ENCODE measurements at regions not wholly inside any gene's neighbourhood (a gene's known extent, or its start where the extent isn't known, plus 50 kb on each side); places are given as distances from the start of the nearest gene placed in this dataset.

- Histone ChIP-seq H3K4me2 (ENCODE audit: extremely low read depth, insufficient read depth, low read length) (no peak overlapping the region), H3K9me3 (ENCODE audit: control insufficient read depth, insufficient read depth, low read depth, low read length) (no peaks in the 10 kb centered on the region), H3K36me3 (ENCODE audit: control insufficient read depth, insufficient read depth, low read length) (no peaks in the 10 kb centered on the region), H3K4me1 (ENCODE audit: control insufficient read depth, extremely low read depth, insufficient read depth, low read length) (no peaks in the 10 kb centered on the region), H3K79me2 (ENCODE audit: control insufficient read depth, insufficient read depth, low read length) (no peaks in the 10 kb centered on the region), H4K20me1 (ENCODE audit: control insufficient read depth, extremely low read depth, insufficient read depth, low read length) (no peaks in the 10 kb centered on the region), H2AFZ (ENCODE audit: low read length) (no peak overlapping the region), H3K4me3 (replicated peaks in 1 of 4; ENCODE audit: control extremely low read depth in 1 of 4, insufficient read depth in 1 of 4, low read depth in 3 of 4, low read length in 4 of 4) (no peak overlapping the region), H3K27me3 (ENCODE audit: control insufficient read depth, insufficient read depth, low read length) (no peaks in the 10 kb centered on the region), H3K27ac (ENCODE audit: insufficient read depth, low read length) (no peak overlapping the region), H3K9ac (ENCODE audit: insufficient read depth, low read length) (no peak overlapping the region)
- TF ChIP-seq CTCF (conservative IDR thresholded peaks at IDR 0.05 in 1 of 2, IDR thresholded peaks at IDR 0.05 in 1 of 2; ENCODE audit: low read depth in 1 of 2, low read length in 2 of 2) (no peak), EZH2 (IDR thresholded peaks at IDR 0.05; ENCODE audit: low read length, missing control alignments) (no peak)
- no peak for DNase-seq (ENCODE audit: low read depth in 2 of 2)
These were observed 233.4 kb downstream of the HNRNPD start for GRCh38 chr4:82140422-82140821.

DNA sequence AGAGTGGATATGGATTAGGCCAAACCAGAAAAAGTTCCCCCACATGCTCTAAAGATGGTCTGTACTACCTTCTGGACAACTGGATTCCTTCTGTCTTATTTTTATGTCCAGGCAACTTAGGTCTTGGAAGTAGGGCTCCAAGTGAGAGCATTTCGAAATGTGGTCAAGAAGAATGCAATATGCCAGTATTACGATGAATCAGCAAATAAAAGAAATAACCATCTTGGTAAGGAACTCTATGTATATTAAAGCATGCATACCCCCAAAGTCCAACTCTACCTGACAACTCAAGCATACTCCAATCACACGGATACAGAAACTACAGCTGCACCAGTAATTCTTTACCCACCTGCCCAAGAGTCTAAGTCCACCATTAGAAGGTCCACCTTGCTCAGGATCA, 234.5 kb downstream of the HNRNPD start:
- DNase-seq (ENCODE audit: low read depth in 2 of 2): no peak
- no peaks in the 10 kb centered on the region for H3K79me2 ChIP-seq (ENCODE audit: control insufficient read depth, insufficient read depth, low read length)
- no peaks in the 10 kb centered on the region for H3K36me3 ChIP-seq (ENCODE audit: control insufficient read depth, insufficient read depth, low read length)
- H3K27ac ChIP-seq (ENCODE audit: insufficient read depth, low read length): no peak overlapping the region
- no peak overlapping the region for H3K4me2 ChIP-seq (ENCODE audit: extremely low read depth, insufficient read depth, low read length)
- no peak for TF ChIP-seq CTCF (conservative IDR thresholded peaks at IDR 0.05 in 1 of 2, IDR thresholded peaks at IDR 0.05 in 1 of 2; ENCODE audit: low read depth in 1 of 2, low read length in 2 of 2)
- no peaks in the 10 kb centered on the region for H3K4me1 ChIP-seq (ENCODE audit: control insufficient read depth, extremely low read depth, insufficient read depth, low read length)
- no peak overlapping the region for H2AFZ ChIP-seq (ENCODE audit: low read length)
- no peaks in the 10 kb centered on the region for H3K27me3 ChIP-seq (ENCODE audit: control insufficient read depth, insufficient read depth, low read length)
- no peaks in the 10 kb centered on the region for H3K9me3 ChIP-seq (ENCODE audit: control insufficient read depth, insufficient read depth, low read depth, low read length)
- H4K20me1 ChIP-seq (ENCODE audit: control insufficient read depth, extremely low read depth, insufficient read depth, low read length): no peaks in the 10 kb centered on the region
- H3K4me3 ChIP-seq (replicated peaks in 1 of 4; ENCODE audit: control extremely low read depth in 1 of 4, insufficient read depth in 1 of 4, low read depth in 3 of 4, low read length in 4 of 4): no peak overlapping the region
- H3K9ac ChIP-seq (ENCODE audit: insufficient read depth, low read length): no peak overlapping the region

- Histone ChIP-seq H3K4me2 (ENCODE audit: extremely low read depth, insufficient read depth, low read length) (no peak overlapping the region), H3K9me3 (ENCODE audit: control insufficient read depth, insufficient read depth, low read depth, low read length) (no peaks in the 10 kb centered on the region), H2AFZ (ENCODE audit: low read length) (no peak overlapping the region), H3K4me1 (ENCODE audit: control insufficient read depth, extremely low read depth, insufficient read depth, low read length) (no peaks in the 10 kb centered on the region), H3K36me3 (ENCODE audit: control insufficient read depth, insufficient read depth, low read length) (no peaks in the 10 kb centered on the region), H3K27me3 (ENCODE audit: control insufficient read depth, insufficient read depth, low read length) (no peaks in the 10 kb centered on the region), H4K20me1 (ENCODE audit: control insufficient read depth, extremely low read depth, insufficient read depth, low read length) (no peaks in the 10 kb centered on the region), H3K9ac (ENCODE audit: insufficient read depth, low read length) (no peak overlapping the region), H3K79me2 (ENCODE audit: control insufficient read depth, insufficient read depth, low read length) (no peaks in the 10 kb centered on the region), H3K4me3 (replicated peaks in 1 of 4; ENCODE audit: control extremely low read depth in 1 of 4, insufficient read depth in 1 of 4, low read depth in 3 of 4, low read length in 4 of 4) (no peak overlapping the region), H3K27ac (ENCODE audit: insufficient read depth, low read length) (no peak overlapping the region)
- no peak for DNase-seq (ENCODE audit: low read depth in 2 of 2)
- no peak for TF ChIP-seq CTCF (conservative IDR thresholded peaks at IDR 0.05 in 1 of 2, IDR thresholded peaks at IDR 0.05 in 1 of 2; ENCODE audit: low read depth in 1 of 2, low read length in 2 of 2)
- TF ChIP-seq EZH2 (IDR thresholded peaks at IDR 0.05; ENCODE audit: low read length, missing control alignments): no peak
These were observed 235.4 kb downstream of the HNRNPD start for GRCh38 chr4:82138374-82138773.
